ENCODE measurements at regions not wholly inside any gene's neighbourhood (a gene's known extent, or its start where the extent isn't known, plus 50 kb on each side); places are given as distances from the start of the nearest gene placed in this dataset.

GRCh38 chr5:96124589-96124988, 162.9 kb upstream of the ELL2 start:
- Histone ChIP-seq H3K9me3 (no peaks in the 10 kb centered on the region), H3K4me3 (no peak overlapping the region), H3K36me3 (no peaks in the 10 kb centered on the region), H3K27me3 (no peaks in the 10 kb centered on the region), H3K4me1 (peaks cover 0 to 18% (median 11%) of the 10 kb centered on the region in 4 donors), H3K27ac (no peak overlapping the region)
- no peak for DNase-seq
- TF ChIP-seq CTCF (IDR thresholded peaks at IDR 0.05) (no peak), POLR2AphosphoS5 (IDR thresholded peaks at IDR 0.05) (no peak)
- intact Hi-C loops (cut with DNase I): no loop called here
- 93 to 94% methylated on average over 1 of the region's 1 CpG for WGBS, 2 donors

- intact Hi-C loops (cut with DNase I): no loop called here
- no peak for DNase-seq
- Histone ChIP-seq H3K27me3 (no peaks in the 10 kb centered on the region), H3K36me3 (no peaks in the 10 kb centered on the region), H3K4me3 (no peak overlapping the region), H3K27ac (no peak overlapping the region), H3K9me3 (no peaks in the 10 kb centered on the region), H3K4me1 (peaks cover 0 to 25% (median 13%) of the 10 kb centered on the region in 4 donors)
- 88 to 95% methylated on average over 1 of the region's 1 CpG for WGBS, 2 donors
- TF ChIP-seq POLR2AphosphoS5 (IDR thresholded peaks at IDR 0.05) (no peak), CTCF (IDR thresholded peaks at IDR 0.05) (no peak), POLR2A (IDR thresholded peaks at IDR 0.05) (no peak), EP300 (IDR thresholded peaks at IDR 0.05) (no peak)
These were observed 161.8 kb upstream of the ELL2 start for GRCh38 chr5:96123418-96123817.

DNA sequence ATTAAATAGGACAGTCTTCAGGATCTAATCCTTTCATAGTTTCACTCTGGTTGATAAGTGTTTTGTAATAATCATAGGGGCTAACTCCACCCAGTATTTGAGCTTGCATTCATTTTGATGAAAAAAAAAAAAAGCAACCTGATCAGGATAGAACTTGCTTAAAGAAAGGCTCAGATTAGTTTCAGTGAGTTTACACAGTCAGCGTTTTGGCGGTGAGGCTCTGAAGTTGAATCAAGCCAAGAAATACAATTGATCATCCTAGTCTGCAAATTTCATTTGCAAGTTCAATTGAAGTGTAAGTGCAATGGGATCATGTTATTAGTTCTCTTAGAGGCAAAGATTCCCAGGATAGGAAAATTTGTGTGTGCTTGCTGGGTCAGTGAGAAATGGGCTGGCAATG, 159.7 kb upstream of the ELL2 start:
- Histone ChIP-seq H3K9me3 (no peaks in the 10 kb centered on the region), H3K36me3 (no peaks in the 10 kb centered on the region), H3K27ac (no peak overlapping the region), H3K27me3 (no peaks in the 10 kb centered on the region), H3K4me1 (peaks cover 0 to 31% (median 21%) of the 10 kb centered on the region in 4 donors), H3K4me3 (no peak overlapping the region)
- WGBS, 2 donors: 92% methylated on average over 2 of the region's 2 CpGs
- no peak for DNase-seq
- intact Hi-C loops (cut with DNase I): no loop called here
- no peak for TF ChIP-seq CTCF (IDR thresholded peaks at IDR 0.05)
- TF ChIP-seq POLR2A (IDR thresholded peaks at IDR 0.05): no peak
- no peak for TF ChIP-seq POLR2AphosphoS5 (IDR thresholded peaks at IDR 0.05)
- TF ChIP-seq EP300 (IDR thresholded peaks at IDR 0.05): no peak

- intact Hi-C loops (cut with DNase I): no loop called here
These were observed 158.5 kb upstream of the ELL2 start for GRCh38 chr5:96120120-96120519.

More at GRCh38 chr5:96120120-96120519, 158.5 kb upstream of the ELL2 start:
- WGBS, 2 donors: 93 to 98% methylated on average over 1 of the region's 1 CpG
- Histone ChIP-seq H3K27ac (no peak overlapping the region), H3K27me3 (no peaks in the 10 kb centered on the region), H3K36me3 (no peaks in the 10 kb centered on the region), H3K4me1 (peaks cover 0 to 20% (median 16%) of the 10 kb centered on the region in 4 donors), H3K4me3 (no peak overlapping the region), H3K9me3 (no peaks in the 10 kb centered on the region)
- TF ChIP-seq POLR2A (IDR thresholded peaks at IDR 0.05) (no peak), POLR2AphosphoS5 (IDR thresholded peaks at IDR 0.05) (no peak), CTCF (IDR thresholded peaks at IDR 0.05) (no peak), EP300 (IDR thresholded peaks at IDR 0.05) (no peak)
- DNase-seq: no peak

Measured in sigmoid colon (tissue), 6 donors.